Ovary (tissue), 7 donors: ENCODE measurements at regions not wholly inside any gene's neighbourhood (a gene's known extent, or its start where the extent isn't known, plus 50 kb on each side); places are given as distances from the start of the nearest gene placed in this dataset.

ENCODE experiments used
- DNase-seq, 5 donors: peaks; one replicate each; pipeline ENCODE4 v3.0.0-alpha.2; 2019 to 2020
- H3K27ac ChIP-seq, 2 donors: fragments of 200-600 bp; one replicate each; pipeline versions ENCODE4 v1.5.1 to v1.8.0; 2019 to 2022
- H3K27me3 ChIP-seq: fragments of 200-600 bp; one replicate; pipeline ENCODE4 v1.8.0; 2022
- H3K36me3 ChIP-seq: fragments of 200-600 bp; sonication (generic); one replicate; pipeline ENCODE4 v1.5.1; 2019
- H3K4me1 ChIP-seq: one replicate; pipeline ENCODE4 v1.8.1; 2013; ENCODE audit warnings: mild to moderate bottlenecking, moderate library complexity; ENCODE audit not compliant: insufficient read depth
- H3K4me3 ChIP-seq: fragments of 200-600 bp; sonication (generic); one replicate; pipeline ENCODE4 v1.5.1; 2017
- H3K9me3 ChIP-seq, 2 donors: fragments of 200-600 bp in 1 of 2; sonication (generic) in 1 of 2; one replicate each; pipeline versions ENCODE4 v1.5.1 to v1.8.1; 2013 to 2019; ENCODE audit warnings: mild to moderate bottlenecking in 1 of 2, moderate library complexity in 1 of 2
- EP300 ChIP-seq: sonication (generic); formaldehyde crosslinking; IDR thresholded peaks from one replicate; pipeline ENCODE4 v1.6.1; 2017; ENCODE audit warnings: antibody characterized with exemption
- POLR2A ChIP-seq: fragments of 450-650 bp; IDR thresholded peaks from one replicate; pipeline ENCODE4 v1.6.1; 2017; ENCODE audit warnings: antibody characterized with exemption, mild to moderate bottlenecking, moderate library complexity
- WGBS, 3 donors: extraction: QIAGEN DNeasy Blood & Tissue Kit in 1 of 3; methylation state at CpG; one replicate each; pipeline versions ENCODE4 v1.1.5 to v1.1.7; 2013 to 2017; 5-methylcytosine and 5-hydroxymethylcytosine counted together
- intact Hi-C, 4 donors: fragments of 100-400 bp; cut with DNase I; formaldehyde crosslinking; loops; one replicate each; pipeline versions ENCODE4 v1.11.0 to v1.15.1; 2022 to 2023
- TF ChIP-seq, protein P1 (sequence below), 3 donors: fragments of 450-650 bp in 2 of 3; fragments of 200-600 bp in 1 of 3; IDR thresholded peaks; one replicate each; pipeline versions ENCODE4 v1.5.1 to v1.8.0; 2016 to 2022; ENCODE audit warnings: antibody characterized with exemption in 3 of 3, mild to moderate bottlenecking in 1 of 3
- donor health status: DM: no; HTN: no; CAD: no; lungs with moderate emphysema.
- donor health status: DM: no; HTN: no; CAD: no.
- donor health status: Bipolar disorder and iron deficiency.
- donor health status: DM: no; HTN: no; CAD: no.
- donor health status: DM: yes; HTN: yes; CAD: no.

DNA sequence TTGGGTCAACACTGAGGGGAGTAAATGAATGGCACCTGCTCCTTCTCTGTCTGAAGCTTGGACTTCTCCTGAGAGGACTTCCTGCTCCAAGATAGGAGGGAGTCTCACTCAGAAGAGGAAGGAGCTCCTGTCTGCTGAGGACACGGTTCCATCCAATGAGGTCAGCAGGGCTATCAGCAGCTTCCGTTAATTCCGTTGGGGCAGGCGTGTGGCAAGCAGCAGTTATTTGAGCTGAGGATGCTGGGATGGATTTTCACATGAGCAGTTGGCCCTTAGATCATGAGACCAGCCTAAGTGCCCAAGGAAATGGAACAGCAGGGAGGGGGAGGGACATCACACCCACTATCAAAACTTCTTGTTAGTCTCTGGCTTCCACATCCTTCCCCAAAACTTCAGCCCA lies 159.0 kb upstream of the PZP start:
- no peak for DNase-seq
- TF ChIP-seq, protein P1, sequence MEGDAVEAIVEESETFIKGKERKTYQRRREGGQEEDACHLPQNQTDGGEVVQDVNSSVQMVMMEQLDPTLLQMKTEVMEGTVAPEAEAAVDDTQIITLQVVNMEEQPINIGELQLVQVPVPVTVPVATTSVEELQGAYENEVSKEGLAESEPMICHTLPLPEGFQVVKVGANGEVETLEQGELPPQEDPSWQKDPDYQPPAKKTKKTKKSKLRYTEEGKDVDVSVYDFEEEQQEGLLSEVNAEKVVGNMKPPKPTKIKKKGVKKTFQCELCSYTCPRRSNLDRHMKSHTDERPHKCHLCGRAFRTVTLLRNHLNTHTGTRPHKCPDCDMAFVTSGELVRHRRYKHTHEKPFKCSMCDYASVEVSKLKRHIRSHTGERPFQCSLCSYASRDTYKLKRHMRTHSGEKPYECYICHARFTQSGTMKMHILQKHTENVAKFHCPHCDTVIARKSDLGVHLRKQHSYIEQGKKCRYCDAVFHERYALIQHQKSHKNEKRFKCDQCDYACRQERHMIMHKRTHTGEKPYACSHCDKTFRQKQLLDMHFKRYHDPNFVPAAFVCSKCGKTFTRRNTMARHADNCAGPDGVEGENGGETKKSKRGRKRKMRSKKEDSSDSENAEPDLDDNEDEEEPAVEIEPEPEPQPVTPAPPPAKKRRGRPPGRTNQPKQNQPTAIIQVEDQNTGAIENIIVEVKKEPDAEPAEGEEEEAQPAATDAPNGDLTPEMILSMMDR (IDR thresholded peaks at IDR 0.05), result no peak
- no peak for TF ChIP-seq EP300
- TF ChIP-seq POLR2A, result no peak
- WGBS, 3 donors, result 31 to 48% (median 33%) methylated on average over 4 of the region's 4 CpGs
- Histone ChIP-seq H3K9me3 (no peaks in the 10 kb centered on the region), H3K4me1 (peaks cover 5% of the 10 kb centered on the region), H3K27ac (no peak overlapping the region), H3K36me3 (no peaks in the 10 kb centered on the region), H3K4me3 (no peak overlapping the region), H3K27me3 (no peaks in the 10 kb centered on the region)
- intact Hi-C loops, result no loop called here

DNA sequence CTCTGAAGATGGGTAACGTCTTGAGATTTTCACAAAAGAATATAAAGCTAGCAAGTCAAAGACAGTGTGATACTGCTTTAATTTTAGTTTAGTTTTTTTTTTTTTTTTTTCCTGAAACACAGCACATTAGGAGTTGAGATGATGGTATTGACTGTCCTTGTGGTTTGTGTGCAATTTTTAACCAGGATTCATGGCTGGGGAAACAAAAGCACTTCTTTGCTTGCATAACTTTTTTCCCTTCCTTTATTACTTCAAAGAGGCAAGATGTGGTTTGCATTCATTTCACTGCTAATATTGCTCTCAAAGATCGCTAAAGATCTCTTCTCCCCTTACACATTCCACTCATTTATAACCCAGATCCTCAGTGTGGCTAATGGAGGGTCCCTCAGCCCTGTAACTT lies 157.1 kb upstream of the PZP start:
- no peak overlapping the region for H3K27ac ChIP-seq
- peaks cover 5% of the 10 kb centered on the region for H3K4me1 ChIP-seq
- 37 to 42% (median 40%) methylated on average over 2 of the region's 2 CpGs for WGBS, 3 donors
- intact Hi-C loops, result no loop called here
- no peak for DNase-seq
- TF ChIP-seq EP300 (no peak), POLR2A (no peak)
- TF ChIP-seq, protein P1 (IDR thresholded peaks at IDR 0.05), result no peak
- H3K9me3 ChIP-seq, result no peaks in the 10 kb centered on the region
- H3K4me3 ChIP-seq, result no peak overlapping the region
- H3K27me3 ChIP-seq, result no peaks in the 10 kb centered on the region
- H3K36me3 ChIP-seq, result no peaks in the 10 kb centered on the region

GRCh38 chr12:9364224-9365176 lies 156.3 kb upstream of the PZP start:
- WGBS, 3 donors, result 13 to 18% (median 17%) methylated on average over 13 of the region's 13 CpGs
- TF ChIP-seq, protein P1 (IDR thresholded peaks at IDR 0.05), result no peak
- TF ChIP-seq POLR2A (no peak), EP300 (no peak)
- Histone ChIP-seq H3K9me3 (no peaks in the 10 kb centered on the region), H3K4me3 (no peak overlapping the region), H3K27me3 (no peaks in the 10 kb centered on the region), H3K27ac (no peak overlapping the region), H3K36me3 (no peaks in the 10 kb centered on the region), H3K4me1 (peaks cover 5% of the 10 kb centered on the region)
- no peak for DNase-seq
- intact Hi-C loops, result no loop called here

GRCh38 chr12:9363145-9363544 lies 154.9 kb upstream of the PZP start:
- TF ChIP-seq EP300, result no peak
- TF ChIP-seq, protein P1 (IDR thresholded peaks at IDR 0.05), result no peak
- TF ChIP-seq POLR2A, result no peak
- Histone ChIP-seq H3K9me3 (no peaks in the 10 kb centered on the region), H3K27me3 (no peaks in the 10 kb centered on the region), H3K27ac (no peak overlapping the region), H3K4me3 (no peak overlapping the region), H3K4me1 (peaks cover 5% of the 10 kb centered on the region), H3K36me3 (no peaks in the 10 kb centered on the region)
- intact Hi-C loops, result no loop called here
- no peak for DNase-seq
- WGBS, 3 donors, result 68 to 78% (median 78%) methylated on average over 6 of the region's 6 CpGs
